Activated CD8-positive, alpha-beta memory T cell treated with anti-CD3 and anti-CD28 coated beads for 24 hours (primary cell): ENCODE measurements at regions not wholly inside any gene's neighbourhood (a gene's known extent, or its start where the extent isn't known, plus 50 kb on each side); places are given as distances from the start of the nearest gene placed in this dataset.

Experiments
- DNase-seq: peaks from one replicate; pipeline ENCODE4 v3.0.0-alpha.2; 2020

GRCh38 chr3:124558991-124559845, 171.0 kb upstream of the UMPS start:
- DNase-seq = no peak

GRCh38 chr3:124559846-124560574, 170.2 kb upstream of the UMPS start:
- peak; percentile 77 for DNase-seq

- no peak for DNase-seq
Measured at GRCh38 chr3:124560666-124561215, 169.5 kb upstream of the UMPS start.

DNA sequence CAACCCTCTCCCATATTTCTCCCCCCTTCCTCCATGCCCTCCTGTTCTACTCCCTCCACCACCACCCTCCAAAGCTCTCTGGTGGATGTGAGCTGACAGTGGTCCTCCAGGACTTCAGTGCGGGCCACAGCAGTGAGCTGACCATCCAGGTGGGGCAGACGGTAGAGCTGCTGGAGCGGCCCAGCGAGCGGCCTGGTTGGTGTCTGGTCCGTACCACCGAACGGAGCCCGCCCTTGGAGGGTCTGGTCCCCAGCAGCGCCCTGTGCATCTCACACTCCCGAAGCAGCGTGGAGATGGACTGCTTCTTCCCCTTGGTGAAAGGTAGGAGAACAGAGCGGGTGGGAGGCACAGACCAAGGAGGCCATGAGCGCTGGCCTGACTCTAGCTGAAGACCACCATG, 167.5 kb upstream of the UMPS start:
- DNase-seq = no peak

DNA sequence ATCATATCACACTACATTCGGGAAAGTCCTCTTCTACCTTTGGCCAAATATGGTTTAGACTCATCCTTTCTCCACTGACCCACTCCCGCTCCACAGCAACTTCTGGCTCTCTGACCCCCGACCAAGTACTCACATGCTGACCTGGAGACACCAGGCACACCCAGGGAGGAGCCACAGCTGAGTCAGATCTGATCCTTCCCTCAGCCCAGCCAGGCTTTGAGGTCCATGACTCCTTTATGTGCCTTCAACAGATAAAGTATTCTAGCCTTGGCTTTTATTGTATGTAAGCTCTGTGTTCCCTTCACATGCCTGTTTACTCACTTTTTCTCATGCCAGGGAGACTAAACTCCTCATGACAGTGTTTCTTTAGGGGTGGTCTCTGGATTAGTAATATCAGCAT, 166.9 kb upstream of the UMPS start:
- DNase-seq = no peak

- DNase-seq = peak; percentile 72
Measured at GRCh38 chr3:124565013-124565412, 165.2 kb upstream of the UMPS start.

- DNase-seq = no peak
Measured at GRCh38 chr3:124565551-124565950, 164.7 kb upstream of the UMPS start.

GRCh38 chr3:124566701-124567100, 163.6 kb upstream of the UMPS start:
- no peak for DNase-seq

- no peak for DNase-seq
Measured at GRCh38 chr3:124567179-124567578, 163.1 kb upstream of the UMPS start.

GRCh38 chr3:124569761-124570160, 160.5 kb upstream of the UMPS start:
- no peak for DNase-seq

GRCh38 chr3:124570232-124570631, 160.0 kb upstream of the UMPS start:
- no peak for DNase-seq

- DNase-seq = no peak
Measured at GRCh38 chr3:124572851-124573405, 157.3 kb upstream of the UMPS start.

- DNase-seq = no peak
Measured at GRCh38 chr3:124574012-124574411, 156.2 kb upstream of the UMPS start.

DNA sequence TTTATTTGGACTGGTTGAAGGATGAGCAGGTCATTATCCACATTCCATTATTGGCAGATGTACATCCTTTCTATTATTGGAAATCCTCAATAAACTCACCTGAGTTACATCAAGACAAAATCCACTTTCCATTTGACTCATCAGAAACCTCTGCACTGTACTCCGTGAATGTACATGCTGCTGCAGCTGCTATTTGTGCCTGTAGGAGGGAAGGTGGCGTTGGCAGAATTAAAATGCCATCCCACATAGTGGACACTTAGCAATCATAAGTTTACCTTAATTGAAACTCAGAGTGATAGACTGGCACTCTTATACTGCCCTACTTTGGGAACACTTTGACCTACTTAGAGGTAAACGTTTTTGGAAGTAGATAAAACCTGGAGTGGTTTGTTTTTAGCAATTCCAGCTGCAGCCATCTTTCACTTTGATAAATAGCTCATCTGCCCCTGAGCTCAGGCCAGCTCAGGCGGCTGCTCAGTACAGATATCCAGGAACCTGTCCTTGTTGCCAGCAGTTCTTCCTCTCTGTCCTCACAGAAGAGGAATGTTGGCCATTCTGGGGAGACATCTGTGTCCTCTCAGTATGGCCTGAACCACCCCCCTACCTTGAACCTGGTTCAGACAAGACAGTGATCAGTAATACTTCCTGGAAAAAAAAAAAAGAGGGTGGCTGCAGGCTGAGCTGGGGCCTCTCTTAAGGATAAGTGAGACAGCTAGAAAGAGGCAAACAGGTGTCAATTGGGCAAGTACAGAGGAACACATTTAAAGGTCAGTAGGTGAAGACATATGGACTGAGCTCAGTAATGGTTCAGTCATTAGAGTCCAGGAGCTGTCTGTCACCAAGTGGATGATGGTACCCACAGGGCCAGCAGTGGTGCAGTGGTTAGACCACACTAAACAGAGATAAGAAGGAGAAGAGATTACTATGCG, 153.4 kb upstream of the UMPS start:
- no peak for DNase-seq

GRCh38 chr3:124577494-124578167, 152.6 kb upstream of the UMPS start:
- no peak for DNase-seq

- DNase-seq = no peak
Measured at GRCh38 chr3:124579641-124580040, 150.6 kb upstream of the UMPS start.

DNA sequence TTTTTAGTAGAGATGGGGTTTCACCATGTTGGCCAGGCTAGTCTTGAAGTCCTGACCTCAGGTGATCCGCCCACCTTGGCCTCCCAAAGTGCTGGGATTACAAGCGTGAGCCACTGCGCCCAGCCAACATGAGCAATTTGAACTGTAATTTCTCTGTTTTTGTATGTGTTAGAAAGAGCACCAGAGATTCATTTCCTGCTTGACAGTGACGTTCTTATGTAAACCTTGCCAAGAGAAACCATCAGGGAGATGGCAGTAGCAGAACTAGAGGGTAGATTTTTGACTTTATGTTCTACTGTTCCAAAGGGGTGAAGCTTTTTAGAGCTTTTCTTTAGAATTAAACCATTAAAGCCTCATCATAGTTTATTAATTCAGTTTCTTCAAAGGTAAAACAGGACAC, 148.1 kb upstream of the UMPS start:
- no peak for DNase-seq

GRCh38 chr3:124582621-124583395, 147.4 kb upstream of the UMPS start:
- DNase-seq = no peak

DNA sequence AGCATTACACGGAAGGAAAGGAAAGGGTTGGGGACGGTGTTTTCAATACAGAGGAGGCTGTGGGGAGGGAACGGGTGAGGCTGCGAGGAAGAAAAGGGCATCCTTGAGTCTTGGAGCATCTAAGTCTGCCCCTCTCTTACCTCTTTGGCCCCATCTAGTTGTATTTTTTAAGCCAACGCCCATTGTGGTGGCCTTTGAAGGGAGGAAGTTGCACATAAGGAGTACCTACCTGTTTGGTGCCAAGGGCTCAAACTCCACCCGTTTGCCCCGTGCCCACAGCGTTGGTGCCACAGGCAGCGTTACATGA, 146.1 kb upstream of the UMPS start:
- DNase-seq = no peak

GRCh38 chr3:124584552-124585391, 145.5 kb upstream of the UMPS start:
- peak; percentile 73 for DNase-seq
